COR-L47 (cell line): ENCODE measurements at regions not wholly inside any gene's neighbourhood (a gene's known extent, or its start where the extent isn't known, plus 50 kb on each side); places are given as distances from the start of the nearest gene placed in this dataset.
A peak's percentile ranks its signal among the peaks of the same experiment; 100 is the strongest.

ENCODE experiments used
- DNase-seq: peaks from one replicate; lab custom pipeline; 2025; lab: John Stamatoyannopoulos, UW

DNA sequence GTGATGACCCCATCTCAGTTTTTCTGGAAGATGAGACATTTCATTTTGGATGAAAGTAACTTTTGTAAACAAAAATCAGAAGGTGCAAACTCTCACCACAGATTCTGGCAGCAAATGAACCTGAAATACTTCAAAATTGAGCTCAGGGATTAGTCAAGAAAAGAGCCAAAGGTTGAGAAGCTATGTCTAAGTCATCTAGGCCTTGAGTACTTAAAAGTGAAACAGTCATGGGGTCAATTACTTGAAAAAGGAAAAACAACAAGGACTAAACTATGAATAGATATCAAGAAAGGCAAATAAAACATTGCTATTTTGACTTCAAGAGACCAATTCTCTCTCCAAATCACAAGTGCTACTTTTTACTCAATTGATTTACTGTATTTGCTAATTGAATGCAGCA, 285.1 kb downstream of the RBM43 start:
- no peak for DNase-seq

DNA sequence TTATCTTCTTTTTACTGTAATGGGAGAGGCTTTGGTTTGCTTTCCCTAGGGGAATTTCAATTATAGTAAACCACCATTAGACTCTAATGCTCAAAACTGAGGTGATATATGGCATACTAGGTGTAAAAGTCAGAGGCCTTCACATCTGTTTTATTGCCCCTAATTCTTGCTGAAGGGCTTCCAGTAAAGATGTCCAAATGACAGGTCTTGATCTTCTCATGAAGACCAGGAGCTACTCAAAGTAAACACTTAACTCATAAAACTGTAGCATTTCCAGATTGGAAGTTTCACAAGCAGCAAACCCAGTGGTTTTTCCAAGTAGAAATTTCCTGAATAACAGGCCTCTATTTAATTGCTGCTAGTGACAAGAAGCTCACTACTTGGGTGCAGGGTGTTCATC, 286.8 kb downstream of the RBM43 start:
- DNase-seq = no peak

GRCh38 chr2:150974234-150974633, 287.4 kb downstream of the RBM43 start:
- DNase-seq = no peak

DNA sequence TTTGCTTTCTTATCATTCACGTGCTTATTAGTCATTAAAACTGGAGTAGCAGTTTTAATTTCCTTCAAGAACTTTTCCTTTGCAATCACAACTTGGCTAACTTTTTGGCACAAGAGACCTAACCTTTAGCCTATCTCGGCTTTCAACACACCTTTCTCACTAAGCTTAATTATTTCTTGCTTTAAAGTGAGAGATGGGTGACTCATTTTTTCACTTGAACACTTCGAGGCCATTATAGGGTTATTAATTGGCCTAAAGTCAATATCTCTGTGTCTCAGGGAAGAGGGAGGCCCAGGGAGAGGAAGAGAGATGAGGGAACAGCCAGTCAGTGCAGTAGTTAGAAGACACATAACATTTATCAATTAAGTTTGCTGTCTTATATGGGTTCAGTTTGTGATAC, 289.8 kb downstream of the RBM43 start:
- DNase-seq = no peak

DNA sequence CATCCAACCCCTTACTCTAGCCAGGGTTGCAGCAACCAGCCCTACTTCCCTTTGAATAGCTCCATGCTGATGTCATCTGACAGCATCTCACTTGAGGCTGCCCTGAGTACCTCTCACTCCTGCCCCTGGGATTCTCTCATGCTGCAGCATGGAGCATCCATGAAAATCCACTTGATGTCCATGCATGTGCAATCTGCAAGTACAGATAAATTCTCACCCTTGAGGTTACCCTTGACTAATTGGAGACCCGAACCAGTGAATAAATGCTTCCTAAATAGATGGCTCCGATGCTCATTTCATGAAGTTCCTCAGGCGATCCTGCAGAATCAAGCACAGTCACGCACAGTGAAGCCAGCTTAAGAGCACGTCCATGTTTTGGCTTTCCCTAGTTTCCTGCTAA, 298.3 kb downstream of the RBM43 start:
- DNase-seq = no peak

DNA sequence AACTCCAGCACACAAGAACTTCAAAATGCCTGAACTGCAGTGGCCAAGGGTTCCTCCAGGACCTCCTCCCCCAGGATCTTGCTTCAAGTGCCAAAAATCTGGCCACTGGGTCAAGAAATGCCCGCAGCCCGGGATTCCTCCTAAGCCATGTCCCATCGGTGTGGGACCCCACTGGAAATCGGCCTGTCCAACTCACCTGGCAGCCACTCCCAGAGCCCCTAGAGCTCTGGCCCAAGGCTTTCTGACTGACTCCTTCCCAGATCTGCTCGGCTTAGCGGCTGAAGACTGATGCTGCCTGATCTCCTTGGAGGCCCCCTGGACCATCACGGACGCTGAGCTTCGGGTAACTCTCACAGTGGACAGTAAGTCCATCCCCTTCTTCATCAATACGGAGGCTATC, 306.4 kb downstream of the RBM43 start:
- DNase-seq = no peak

DNA sequence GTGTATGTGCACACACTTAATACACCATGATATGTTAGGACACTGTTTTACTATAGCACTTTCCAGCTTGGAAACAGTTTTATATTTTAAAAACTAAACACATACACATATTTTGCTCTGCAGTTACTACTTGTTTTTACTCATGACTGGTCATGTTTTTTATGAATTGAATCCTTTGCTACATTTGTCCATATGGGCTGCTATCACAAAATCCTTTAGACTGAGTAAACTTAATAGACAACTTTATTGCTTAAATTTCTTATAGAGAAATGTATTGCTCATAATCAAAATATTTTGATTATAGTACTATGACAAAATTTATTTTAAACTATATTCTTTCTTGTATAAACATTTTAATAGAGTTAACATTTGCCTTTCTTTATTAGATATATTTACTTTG, 314.8 kb downstream of the RBM43 start:
- DNase-seq = no peak

- DNase-seq = no peak
Observed at GRCh38 chr2:150944315-150944714, 317.3 kb downstream of the RBM43 start.

DNA sequence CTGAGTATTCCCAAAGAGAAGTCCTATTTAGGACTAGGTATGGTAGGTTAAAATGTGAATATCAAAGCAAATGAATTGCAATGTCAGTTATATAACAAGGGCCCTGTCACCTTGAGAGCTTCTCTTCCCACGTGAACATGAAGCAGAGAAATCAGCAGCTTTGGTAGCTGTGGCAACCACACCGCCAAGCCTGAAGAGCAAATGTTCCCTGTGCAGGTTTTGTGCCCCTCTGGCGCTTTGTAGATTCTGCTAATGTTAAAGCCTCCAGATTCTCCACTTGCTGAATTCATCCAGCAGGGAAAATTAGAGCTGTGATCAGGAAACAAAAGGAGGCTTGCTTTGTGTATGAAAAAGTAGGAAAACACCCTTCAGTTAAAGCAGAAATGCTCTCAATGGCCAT, 322.6 kb downstream of the RBM43 start:
- peak; percentile 79 for DNase-seq

DNA sequence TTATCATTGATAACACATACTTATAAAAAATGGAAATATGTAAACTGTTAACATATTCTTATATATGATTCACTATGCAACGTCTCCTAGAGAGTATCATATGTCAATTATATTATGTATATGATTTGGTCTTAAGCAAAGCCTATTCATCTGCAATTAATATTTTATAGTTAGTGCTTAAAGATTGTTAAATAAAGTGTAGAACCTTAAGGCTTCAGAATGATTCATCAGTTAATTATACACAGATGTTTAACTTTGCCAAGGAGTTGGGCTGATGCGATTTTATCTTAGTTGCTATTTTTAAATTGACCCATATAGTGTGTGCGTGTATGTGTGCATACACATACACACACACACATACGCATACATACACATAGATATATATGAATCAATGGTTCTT, 323.1 kb downstream of the RBM43 start:
- no peak for DNase-seq

- DNase-seq = no peak
Observed at GRCh38 chr2:150937030-150937429, 324.6 kb downstream of the RBM43 start.

DNA sequence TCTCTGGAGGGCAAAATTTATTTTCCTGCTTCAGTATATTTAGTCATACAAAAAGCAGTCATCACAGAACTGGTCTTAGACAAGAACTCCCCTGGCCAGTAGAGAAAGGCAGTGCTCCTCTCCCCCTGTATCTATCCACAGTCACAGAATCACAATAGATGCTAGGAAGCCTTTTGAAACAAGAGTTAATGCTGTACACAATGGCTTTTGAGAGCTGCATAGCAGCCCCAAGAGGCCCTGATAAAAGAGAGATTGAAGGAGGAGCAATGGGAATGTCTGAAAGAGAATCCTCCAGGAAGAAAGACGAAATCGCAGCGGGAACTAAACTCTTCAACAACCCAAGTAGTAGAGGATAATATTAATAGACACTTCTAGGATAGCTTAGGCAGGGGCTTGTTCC, 330.2 kb downstream of the RBM43 start:
- DNase-seq = no peak

GRCh38 chr2:150925611-150926010, 336.1 kb downstream of the RBM43 start:
- peak; percentile 51 for DNase-seq

GRCh38 chr2:150924878-150925277, 336.8 kb downstream of the RBM43 start:
- DNase-seq = peak; percentile 38

DNA sequence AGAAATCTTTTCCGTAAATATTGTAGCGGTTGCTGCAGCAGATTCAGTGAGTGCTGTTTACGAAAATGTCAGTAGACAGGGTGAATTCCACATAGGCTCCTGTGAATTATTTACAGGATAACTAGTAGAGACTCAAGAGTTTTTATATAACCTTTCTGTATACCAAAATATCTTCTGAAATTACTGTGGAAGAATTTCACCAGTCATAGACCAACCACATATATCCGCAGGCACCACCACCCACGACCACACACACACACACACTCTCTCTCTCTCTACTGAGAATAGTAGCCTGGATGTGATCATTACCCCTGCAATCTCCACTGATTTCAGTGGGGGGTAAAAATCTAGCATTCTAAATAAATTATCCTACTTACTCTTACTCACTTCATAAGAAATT, 341.8 kb downstream of the RBM43 start:
- no peak for DNase-seq

DNA sequence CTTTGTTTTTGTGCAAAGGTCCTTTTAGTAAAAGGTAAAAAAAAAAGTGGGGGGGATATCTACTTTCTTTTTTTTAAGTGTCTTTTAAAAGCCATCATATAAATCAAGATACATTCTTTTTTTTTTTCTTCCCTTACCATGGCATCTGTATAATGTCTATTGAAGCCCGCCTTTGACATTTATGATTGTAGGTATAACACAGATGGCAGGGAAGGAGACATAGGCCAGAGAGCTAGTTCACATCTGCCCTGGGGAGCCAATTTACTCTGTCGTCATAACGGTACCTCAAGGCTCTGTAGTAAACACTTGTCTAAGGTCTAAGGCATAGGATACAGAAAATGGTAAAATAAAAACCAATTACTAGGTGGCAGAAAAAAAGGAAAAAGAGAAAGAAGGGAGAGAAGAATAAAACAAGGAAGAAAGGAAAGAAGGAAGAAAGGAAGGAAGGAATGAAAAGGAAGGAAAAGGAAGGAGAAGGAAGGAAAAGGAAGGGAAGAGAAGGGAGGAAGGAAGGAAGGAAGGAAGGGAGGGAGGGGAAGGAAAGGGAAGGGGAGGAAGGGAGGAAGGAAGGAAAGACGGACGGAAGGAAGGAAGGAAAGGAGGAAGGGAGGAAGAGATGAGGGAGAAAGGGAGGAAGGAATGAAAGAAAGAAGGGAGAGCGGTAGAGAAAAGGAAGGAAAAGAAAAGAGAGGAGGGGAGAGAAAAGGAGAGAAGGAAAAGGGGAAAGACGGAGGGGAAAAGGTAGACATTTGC, 343.5 kb downstream of the RBM43 start:
- DNase-seq = no peak

DNA sequence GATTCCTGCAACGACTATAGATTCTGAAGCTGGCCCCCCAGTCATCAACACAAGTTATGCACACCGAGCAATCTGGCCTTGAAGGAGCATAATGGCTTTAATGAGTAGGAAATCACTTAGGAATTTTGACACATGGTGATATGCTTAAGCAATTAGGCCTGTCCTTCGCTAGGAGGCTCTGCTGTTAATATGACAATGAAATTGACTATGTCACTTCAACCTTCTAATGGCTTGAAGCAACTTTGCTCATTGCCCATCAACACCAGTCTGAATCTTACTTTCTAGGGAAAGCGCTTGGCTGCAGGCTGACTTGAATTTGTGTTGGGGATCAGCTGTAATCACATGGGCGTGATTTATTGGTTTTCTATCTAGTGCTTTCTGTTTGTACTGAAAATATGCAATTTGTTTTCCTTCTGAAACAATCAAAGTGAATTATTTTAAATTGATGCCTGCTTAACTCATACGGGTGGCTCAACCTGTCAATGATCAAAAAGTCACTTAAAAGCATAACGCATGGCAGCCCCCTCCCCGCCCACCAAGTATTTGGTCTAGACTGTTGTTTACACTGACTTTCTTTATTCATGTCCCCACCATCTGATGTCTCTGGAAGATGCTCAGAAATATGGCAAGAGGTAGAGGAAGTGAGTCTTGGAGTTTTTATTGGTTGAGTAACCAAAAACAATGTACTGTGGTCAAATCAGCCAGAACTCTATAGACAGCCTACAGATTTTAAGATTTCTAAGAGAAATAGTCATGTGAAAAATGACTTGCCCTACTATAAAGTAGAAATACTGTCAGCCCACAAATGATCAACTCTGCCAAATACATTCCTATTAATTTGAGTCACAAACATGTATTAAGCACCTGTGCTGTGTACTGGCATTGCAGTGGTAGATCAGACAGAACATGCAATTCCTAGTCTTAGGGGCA, 344.9 kb downstream of the RBM43 start:
- DNase-seq = no peak

GRCh38 chr2:150911766-150912280, 349.8 kb downstream of the RBM43 start:
- DNase-seq = no peak

GRCh38 chr2:150909613-150910012, 352.1 kb downstream of the RBM43 start:
- DNase-seq = no peak

DNA sequence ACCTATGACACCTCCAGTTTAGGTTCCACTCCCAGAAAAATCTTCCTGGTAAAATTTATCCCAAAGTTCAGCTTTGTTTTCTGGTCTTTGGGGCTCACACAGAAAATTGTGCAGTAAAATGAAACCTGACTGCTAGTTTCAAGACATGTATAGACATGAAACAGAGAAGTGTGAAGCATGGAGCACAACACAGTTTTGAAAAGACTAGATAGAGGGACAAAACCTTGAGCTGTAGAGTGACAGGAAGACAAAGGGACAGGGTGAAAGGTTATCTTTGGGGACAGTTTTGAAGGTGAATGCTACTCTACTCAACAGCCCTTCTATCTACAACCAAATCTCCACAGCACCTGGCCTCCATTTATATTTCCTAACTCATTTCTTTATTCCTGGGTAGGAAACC, 352.6 kb downstream of the RBM43 start:
- DNase-seq = no peak

DNA sequence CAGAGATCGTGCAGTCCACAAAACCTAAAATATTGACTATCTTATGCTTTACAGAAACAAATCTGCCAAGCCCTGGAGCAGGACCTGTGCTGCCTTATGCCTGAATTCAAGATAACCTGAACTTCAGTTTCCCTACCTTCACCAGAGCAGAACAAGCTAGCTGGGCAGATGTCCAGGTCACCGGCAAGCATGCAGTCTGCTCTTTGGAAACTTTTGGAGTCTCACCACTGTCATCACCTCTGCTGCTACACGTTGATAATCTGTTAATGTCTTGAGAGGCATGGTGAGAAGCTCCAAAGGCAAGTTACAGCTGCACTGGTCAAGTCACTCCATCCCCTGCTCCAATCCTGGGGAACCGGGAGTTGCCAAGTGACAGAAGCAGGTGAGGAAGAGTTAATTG, 354.2 kb downstream of the RBM43 start:
- peak; percentile 12 for DNase-seq

- no peak for DNase-seq
Observed at GRCh38 chr2:150903461-150903860, 358.2 kb downstream of the RBM43 start.

GRCh38 chr2:150903055-150903454, 358.6 kb downstream of the RBM43 start:
- no peak for DNase-seq
